Caco-2 (cell line): ENCODE measurements at regions not wholly inside any gene's neighbourhood (a gene's known extent, or its start where the extent isn't known, plus 50 kb on each side); places are given as distances from the start of the nearest gene placed in this dataset.

Experiments
- BruUV-seq: library from RNA; stranded (reverse); fragments of 400-500 nt; replicated peaks from 2 replicates; lab custom pipeline; 2021; lab: Mats Ljungman, UMichigan
- CTCF ChIA-PET: fragments of 300-600 bp; sonication (Branson Sonifier 250); formaldehyde crosslinking; loops from one replicate; lab custom pipeline; 2022; ENCODE audit warnings: antibody characterized with exemption; lab: Charles Lee
- POLR2A ChIA-PET: fragments of 300-600 bp; sonication (Branson Sonifier 250); formaldehyde crosslinking; loops from one replicate; lab custom pipeline; 2022; ENCODE audit warnings: antibody characterized with exemption; lab: Charles Lee
- DNase-seq, 2 experiments: peaks; one replicate each; pipeline versions ENCODE4 v3.0.0 to v3.0.0-alpha.2; 2020 to 2022
- H3K27me3 ChIP-seq: replicated peaks from 2 replicates; pipeline ENCODE4 v1.6.0; 2011; ENCODE audit warnings: low read length; ENCODE audit not compliant: control insufficient read depth, insufficient read depth
- H3K36me3 ChIP-seq: 2 replicates; pipeline ENCODE4 v1.5.1; 2011; ENCODE audit warnings: low read length; ENCODE audit not compliant: control insufficient read depth, insufficient read depth
- H3K4me1 ChIP-seq: fragments of 250-450 bp; sonication (Bioruptor Pico); 2 replicates; pipeline ENCODE4 v1.5.1; 2020; ENCODE audit warnings: mild to moderate bottlenecking
- H3K4me3 ChIP-seq: 2 replicates; pipeline ENCODE4 v1.5.1; 2011; ENCODE audit warnings: low read depth, mild to moderate bottlenecking, control low read depth, low read length
- H3K9me3 ChIP-seq: fragments of 250-450 bp; sonication (Bioruptor Pico); 2 replicates; pipeline ENCODE4 v1.5.1; 2020; ENCODE audit warnings: mild to moderate bottlenecking, moderate library complexity
- H3K27ac Mint-ChIP-seq: one replicate; pipeline ENCODE4 v1.8.0; 2022; ENCODE audit warnings: mixed read lengths; ENCODE audit not compliant: unreplicated experiment
- H3K27me3 Mint-ChIP-seq: one replicate; pipeline ENCODE4 v1.8.0; 2022; ENCODE audit warnings: mixed read lengths; ENCODE audit not compliant: insufficient read depth, unreplicated experiment
- H3K36me3 Mint-ChIP-seq: one replicate; pipeline ENCODE4 v1.8.0; 2022; ENCODE audit warnings: mild to moderate bottlenecking, mixed read lengths; ENCODE audit not compliant: insufficient read depth, unreplicated experiment
- H3K4me1 Mint-ChIP-seq: one replicate; pipeline ENCODE4 v1.8.0; 2022; ENCODE audit warnings: low read depth, mixed read lengths; ENCODE audit not compliant: unreplicated experiment
- H3K4me3 Mint-ChIP-seq: one replicate; pipeline ENCODE4 v1.8.0; 2022; ENCODE audit warnings: mild to moderate bottlenecking, moderate library complexity, mixed read lengths; ENCODE audit not compliant: unreplicated experiment
- H3K9me3 Mint-ChIP-seq: one replicate; pipeline ENCODE4 v1.8.0; 2022; ENCODE audit warnings: mixed read lengths; ENCODE audit not compliant: unreplicated experiment
- CTCF ChIP-seq, 2 experiments: fragments of 200-600 bp in 1 of 2; IDR thresholded peaks; 1 replicate in 1 of 2; 2 replicates in 1 of 2; pipeline versions ENCODE4 v1.5.1 to v1.8.0; 2011 to 2022; ENCODE audit warnings: antibody characterized with exemption in 1 of 2, control low read depth in 1 of 2, inconsistent platforms in 1 of 2, low read depth in 1 of 2, low read length in 1 of 2, mild to moderate bottlenecking in 1 of 2, moderate library complexity in 1 of 2; ENCODE audit not compliant: insufficient read depth in 1 of 2, severe bottlenecking in 1 of 2, unreplicated experiment in 1 of 2
- intact Hi-C: fragments of 100-400 bp; cut with micrococcal nuclease; formaldehyde crosslinking; loops from one replicate; pipeline ENCODE4 v1.10.0; 2022; ENCODE audit not compliant: unreplicated experiment

GRCh38 chr4:140316799-140317198 is 56.6 kb upstream of the SCOC start:
- intact Hi-C loops = no loop called here
- ChIA-PET CTCF (no interaction called here), POLR2A (interaction anchor here (0.7 kb wide), 1 partner anchor 14 kb away, joined by 4 read pairs; no protein-coding TSS in a partner anchor)
- TF ChIP-seq CTCF (IDR thresholded peaks at IDR 0.05; ENCODE audit: insufficient read depth in 1 of 2, low read depth in 1 of 2, low read length in 1 of 2, severe bottlenecking in 1 of 2, unreplicated experiment in 1 of 2) = no peak
- Histone ChIP-seq H3K9me3 (no peaks in the 10 kb centered on the region), H3K27me3 (no peaks in the 10 kb centered on the region), H3K4me3 (no peak overlapping the region), H3K36me3 (no peaks in the 10 kb centered on the region), H3K4me1 (no peaks in the 10 kb centered on the region)
- Mint-ChIP-seq H3K4me3 (no peak overlapping the region), H3K4me1 (no peaks in the 10 kb centered on the region), H3K27me3 (no peaks in the 10 kb centered on the region), H3K36me3 (no peaks in the 10 kb centered on the region), H3K27ac (no peak overlapping the region), H3K9me3 (no peaks in the 10 kb centered on the region)
- DNase-seq = no peak
- no TSS peak for BruUV-seq

GRCh38 chr4:140315970-140316369 is 57.5 kb upstream of the SCOC start:
- Mint-ChIP-seq H3K4me1 (no peaks in the 10 kb centered on the region), H3K36me3 (no peaks in the 10 kb centered on the region), H3K27ac (no peak overlapping the region), H3K4me3 (no peak overlapping the region), H3K27me3 (no peaks in the 10 kb centered on the region), H3K9me3 (no peaks in the 10 kb centered on the region)
- no peak for DNase-seq
- Histone ChIP-seq H3K4me3 (no peak overlapping the region), H3K36me3 (no peaks in the 10 kb centered on the region), H3K9me3 (no peaks in the 10 kb centered on the region), H3K27me3 (no peaks in the 10 kb centered on the region), H3K4me1 (no peaks in the 10 kb centered on the region)
- intact Hi-C loops = no loop called here
- BruUV-seq = no TSS peak
- ChIA-PET POLR2A (no interaction called here), CTCF (no interaction called here)
- TF ChIP-seq CTCF (IDR thresholded peaks at IDR 0.05; ENCODE audit: insufficient read depth in 1 of 2, low read depth in 1 of 2, low read length in 1 of 2, severe bottlenecking in 1 of 2, unreplicated experiment in 1 of 2) = no peak

- no peaks in the 10 kb centered on the region for H3K9me3 Mint-ChIP-seq
- intact Hi-C loops = no loop called here
- H3K27me3 Mint-ChIP-seq = no peaks in the 10 kb centered on the region
- no peak overlapping the region for H3K27ac Mint-ChIP-seq
- H3K4me3 ChIP-seq = no peak overlapping the region
- no peaks in the 10 kb centered on the region for H3K36me3 ChIP-seq
- no peaks in the 10 kb centered on the region for H3K4me1 ChIP-seq
- ChIA-PET CTCF (no interaction called here), POLR2A (no interaction called here)
- no peaks in the 10 kb centered on the region for H3K36me3 Mint-ChIP-seq
- no peaks in the 10 kb centered on the region; the same call in 1 of the 2 replicates for H3K27me3 ChIP-seq
- H3K9me3 ChIP-seq = no peaks in the 10 kb centered on the region
- no peak overlapping the region for H3K4me3 Mint-ChIP-seq
- no peak for DNase-seq
- TF ChIP-seq CTCF (IDR thresholded peaks at IDR 0.05; ENCODE audit: insufficient read depth in 1 of 2, low read depth in 1 of 2, low read length in 1 of 2, severe bottlenecking in 1 of 2, unreplicated experiment in 1 of 2) = no peak
- BruUV-seq = no TSS peak
- no peaks in the 10 kb centered on the region for H3K4me1 Mint-ChIP-seq
Measured at GRCh38 chr4:140315438-140315837, 58.0 kb upstream of the SCOC start.
